ENCODE measurements at regions not wholly inside any gene's neighbourhood (a gene's known extent, or its start where the extent isn't known, plus 50 kb on each side); places are given as distances from the start of the nearest gene placed in this dataset.

DNA sequence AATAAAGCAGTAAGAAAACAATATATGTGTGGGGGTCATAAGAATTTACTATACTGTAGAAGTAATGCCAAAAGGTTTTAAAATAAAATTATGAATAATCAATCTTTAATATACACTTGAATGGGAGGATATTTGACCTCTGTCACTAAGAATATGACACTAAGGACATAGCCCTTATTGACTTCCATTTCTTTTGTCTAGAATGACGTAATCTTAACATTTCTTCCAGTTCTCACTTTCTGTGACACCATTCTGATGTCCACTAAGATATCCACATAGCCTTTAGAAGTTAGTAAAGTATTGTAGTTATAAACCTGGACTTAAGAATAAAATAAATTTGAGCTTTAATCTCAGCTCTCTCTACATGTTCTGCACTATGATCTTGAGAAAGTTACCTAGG is 1050.7 kb downstream of the TLE4 start:
- no peak overlapping the region for H3K27ac ChIP-seq (replicated peaks in 1 of 4)
- H3K4me1 ChIP-seq = no peaks in the 10 kb centered on the region
- peaks cover 0 to 3% (median 0%) of the 10 kb centered on the region in 4 donors for H3K9me3 ChIP-seq
- WGBS = 78% methylated on average over 1 of the region's 1 CpG
- DNase-seq (ENCODE audit: extremely low spot score) = no peak
- no peak for TF ChIP-seq CTCF (IDR thresholded peaks at IDR 0.05)
- no peak for TF ChIP-seq EP300 (IDR thresholded peaks at IDR 0.05)
- TF ChIP-seq POLR2AphosphoS5 (IDR thresholded peaks at IDR 0.05) = no peak
- no peak for TF ChIP-seq POLR2A (IDR thresholded peaks at IDR 0.05; ENCODE audit: low read depth)
- intact Hi-C loops (cut with DNase I) = no loop called here
- no peaks in the 10 kb centered on the region for H3K27me3 ChIP-seq
- no peak overlapping the region for H3K4me3 ChIP-seq
- no peaks in the 10 kb centered on the region for H3K36me3 ChIP-seq

- no peak overlapping the region for H3K4me3 ChIP-seq
- DNase-seq (ENCODE audit: extremely low spot score) = no peak
- no peak for TF ChIP-seq CTCF (IDR thresholded peaks at IDR 0.05)
- no peak for TF ChIP-seq POLR2AphosphoS5 (IDR thresholded peaks at IDR 0.05)
- no peak for TF ChIP-seq EP300 (IDR thresholded peaks at IDR 0.05)
- TF ChIP-seq POLR2A (IDR thresholded peaks at IDR 0.05; ENCODE audit: low read depth) = no peak
- H3K27ac ChIP-seq (replicated peaks in 1 of 4) = no peak overlapping the region
- H3K36me3 ChIP-seq = no peaks in the 10 kb centered on the region
- intact Hi-C loops (cut with DNase I) = no loop called here
- whole genome bisulfite sequencing = 79% methylated on average over 3 of the region's 3 CpGs
- H3K27me3 ChIP-seq = no peaks in the 10 kb centered on the region
- H3K4me1 ChIP-seq = no peaks in the 10 kb centered on the region
- peaks cover 0 to 3% (median 0%) of the 10 kb centered on the region in 4 donors for H3K9me3 ChIP-seq
These were observed 1047.6 kb downstream of the TLE4 start for GRCh38 chr9:80619356-80619755.

- intact Hi-C loops (cut with DNase I) = no loop called here
- TF ChIP-seq POLR2A (IDR thresholded peaks at IDR 0.05; ENCODE audit: low read depth) = no peak
- TF ChIP-seq POLR2AphosphoS5 (IDR thresholded peaks at IDR 0.05) = no peak
- TF ChIP-seq EP300 (IDR thresholded peaks at IDR 0.05) = no peak
- TF ChIP-seq CTCF (IDR thresholded peaks at IDR 0.05) = no peak
These were observed 1044.2 kb downstream of the TLE4 start for GRCh38 chr9:80615964-80616363.

GRCh38 chr9:80605793-80606192 is 1034.0 kb downstream of the TLE4 start:
- no peak for DNase-seq (ENCODE audit: extremely low spot score)
- 90% methylated on average over 3 of the region's 3 CpGs for WGBS
- Histone ChIP-seq H3K9me3 (no peaks in the 10 kb centered on the region), H3K27ac (replicated peaks in 1 of 4) (no peak overlapping the region), H3K36me3 (no peaks in the 10 kb centered on the region), H3K4me3 (no peak overlapping the region), H3K27me3 (no peaks in the 10 kb centered on the region), H3K4me1 (no peaks in the 10 kb centered on the region)
- TF ChIP-seq POLR2A (IDR thresholded peaks at IDR 0.05; ENCODE audit: low read depth) = no peak
- TF ChIP-seq CTCF (IDR thresholded peaks at IDR 0.05) = no peak
- no peak for TF ChIP-seq EP300 (IDR thresholded peaks at IDR 0.05)
- no peak for TF ChIP-seq POLR2AphosphoS5 (IDR thresholded peaks at IDR 0.05)
- intact Hi-C loops (cut with DNase I) = loop anchor here (10.0 kb wide), 1 partner anchor 949 kb away; no protein-coding TSS in a partner anchor

More at GRCh38 chr9:80615964-80616363, 1044.2 kb downstream of the TLE4 start:
- Histone ChIP-seq H3K4me3 (no peak overlapping the region), H3K9me3 (peaks cover 0 to 3% (median 0%) of the 10 kb centered on the region in 4 donors), H3K4me1 (no peaks in the 10 kb centered on the region), H3K27ac (replicated peaks in 1 of 4) (no peak overlapping the region), H3K27me3 (no peaks in the 10 kb centered on the region), H3K36me3 (no peaks in the 10 kb centered on the region)
- 65% methylated on average over 4 of the region's 4 CpGs for WGBS
- no peak for DNase-seq (ENCODE audit: extremely low spot score)

DNA sequence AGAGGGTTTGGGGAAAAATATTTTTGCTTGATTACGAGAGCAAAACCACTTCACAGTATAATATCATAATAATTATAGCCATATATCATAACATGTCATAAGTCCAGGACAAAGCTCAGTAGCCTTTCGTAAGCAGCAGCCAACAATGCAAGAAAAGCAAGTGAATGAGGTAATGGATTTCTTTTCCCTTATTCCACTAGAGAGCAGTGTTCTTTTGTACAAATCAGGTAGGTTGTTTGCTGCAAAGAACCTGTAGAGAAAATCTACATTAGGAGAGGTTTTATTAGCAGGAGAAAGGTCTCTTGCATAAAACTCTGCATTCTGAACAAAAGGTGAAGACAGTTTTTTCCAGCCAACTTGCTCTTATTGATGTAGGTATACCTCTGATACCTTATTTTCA is 1033.4 kb downstream of the TLE4 start:
- Histone ChIP-seq H3K4me3 (no peak overlapping the region), H3K9me3 (no peaks in the 10 kb centered on the region), H3K36me3 (no peaks in the 10 kb centered on the region), H3K27ac (replicated peaks in 1 of 4) (no peak overlapping the region), H3K27me3 (no peaks in the 10 kb centered on the region), H3K4me1 (no peaks in the 10 kb centered on the region)
- intact Hi-C loops (cut with DNase I) = loop anchor here (10.0 kb wide), 1 partner anchor 950 kb away; no protein-coding TSS in a partner anchor
- WGBS = 17% methylated on average over 2 of the region's 2 CpGs
- TF ChIP-seq POLR2AphosphoS5 (IDR thresholded peaks at IDR 0.05) = no peak
- peak; percentile 39 to 57 (median 46) for TF ChIP-seq CTCF (IDR thresholded peaks at IDR 0.05)
- DNase-seq (ENCODE audit: extremely low spot score) = no peak
